ENCODE measurements at regions not wholly inside any gene's neighbourhood (a gene's known extent, or its start where the extent isn't known, plus 50 kb on each side); places are given as distances from the start of the nearest gene placed in this dataset.

DNA sequence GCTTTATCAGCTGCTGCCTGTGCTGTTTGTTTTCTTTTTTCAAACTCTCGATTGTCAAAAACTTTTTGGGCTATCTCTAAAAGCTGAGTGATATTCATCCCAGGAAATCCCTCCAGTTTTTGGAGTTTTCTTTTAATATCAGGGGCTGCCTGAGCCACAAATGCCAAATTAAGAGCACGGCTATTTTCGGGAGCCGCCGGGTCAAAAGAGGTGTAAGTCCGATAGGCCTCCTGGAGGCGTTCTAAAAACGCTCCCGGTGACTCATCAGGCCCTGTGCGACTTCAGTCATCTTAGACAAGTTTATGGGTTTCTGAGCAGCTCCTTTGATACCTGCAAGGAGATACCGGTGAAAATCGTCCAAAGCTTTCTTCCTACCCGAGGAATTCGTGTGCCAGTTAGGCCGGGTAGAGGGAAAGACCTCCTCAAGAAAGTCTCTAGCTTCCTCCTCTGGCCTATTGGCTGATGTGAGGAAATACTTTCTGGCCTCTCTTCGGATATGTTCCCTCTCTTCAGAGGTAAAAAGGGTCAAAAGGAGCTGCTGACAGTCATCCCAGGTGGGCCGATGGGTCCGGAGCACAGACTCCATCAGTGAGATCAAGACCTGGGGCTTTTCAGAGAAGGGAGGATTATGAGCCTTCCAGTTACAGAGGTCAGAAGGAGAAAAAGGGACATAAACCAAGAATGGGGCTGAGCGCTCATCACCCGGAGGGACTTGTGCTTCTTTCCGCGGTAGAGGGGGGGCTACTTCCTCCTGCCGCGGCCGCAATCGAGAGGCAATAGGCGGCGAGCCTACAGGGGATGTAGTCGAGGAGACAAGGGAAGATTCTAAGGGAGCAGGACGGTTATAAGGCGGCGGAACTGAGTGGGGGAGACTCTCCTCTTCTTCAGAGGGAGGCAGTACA is 151.1 kb downstream of the TRIM27 start:
- Histone ChIP-seq H3K4me3 (no peak overlapping the region), H3K27me3 (peaks cover 98% of the 10 kb centered on the region), H3K9me3 (no peaks in the 10 kb centered on the region), H3K27ac (no peak overlapping the region), H3K36me3 (no peaks in the 10 kb centered on the region), H3K4me1 (no peaks in the 10 kb centered on the region)
- DNase-seq (no peak), ATAC-seq (no peak)
- intact Hi-C loops (cut with DNase I) = no loop called here
- TF ChIP-seq, protein P1, sequence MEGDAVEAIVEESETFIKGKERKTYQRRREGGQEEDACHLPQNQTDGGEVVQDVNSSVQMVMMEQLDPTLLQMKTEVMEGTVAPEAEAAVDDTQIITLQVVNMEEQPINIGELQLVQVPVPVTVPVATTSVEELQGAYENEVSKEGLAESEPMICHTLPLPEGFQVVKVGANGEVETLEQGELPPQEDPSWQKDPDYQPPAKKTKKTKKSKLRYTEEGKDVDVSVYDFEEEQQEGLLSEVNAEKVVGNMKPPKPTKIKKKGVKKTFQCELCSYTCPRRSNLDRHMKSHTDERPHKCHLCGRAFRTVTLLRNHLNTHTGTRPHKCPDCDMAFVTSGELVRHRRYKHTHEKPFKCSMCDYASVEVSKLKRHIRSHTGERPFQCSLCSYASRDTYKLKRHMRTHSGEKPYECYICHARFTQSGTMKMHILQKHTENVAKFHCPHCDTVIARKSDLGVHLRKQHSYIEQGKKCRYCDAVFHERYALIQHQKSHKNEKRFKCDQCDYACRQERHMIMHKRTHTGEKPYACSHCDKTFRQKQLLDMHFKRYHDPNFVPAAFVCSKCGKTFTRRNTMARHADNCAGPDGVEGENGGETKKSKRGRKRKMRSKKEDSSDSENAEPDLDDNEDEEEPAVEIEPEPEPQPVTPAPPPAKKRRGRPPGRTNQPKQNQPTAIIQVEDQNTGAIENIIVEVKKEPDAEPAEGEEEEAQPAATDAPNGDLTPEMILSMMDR (IDR thresholded peaks at IDR 0.05) = no peak

- no peaks in the 10 kb centered on the region for H3K36me3 ChIP-seq
- H3K27ac ChIP-seq = no peak overlapping the region
- H3K4me1 ChIP-seq = no peaks in the 10 kb centered on the region
- ATAC-seq (no peak), DNase-seq (no peak)
- H3K9me3 ChIP-seq = no peaks in the 10 kb centered on the region
- TF ChIP-seq, protein P1 (IDR thresholded peaks at IDR 0.05) = no peak
- H3K27me3 ChIP-seq = peaks cover 98% of the 10 kb centered on the region
- intact Hi-C loops (cut with DNase I) = no loop called here
- no peak overlapping the region for H3K4me3 ChIP-seq
Measured at GRCh38 chr6:28774292-28775051, 149.3 kb downstream of the TRIM27 start.

GRCh38 chr6:28775052-28775376 is 148.8 kb downstream of the TRIM27 start:
- H3K36me3 ChIP-seq = no peaks in the 10 kb centered on the region
- no peaks in the 10 kb centered on the region for H3K4me1 ChIP-seq
- H3K9me3 ChIP-seq = no peaks in the 10 kb centered on the region
- DNase-seq = no peak
- no peak overlapping the region for H3K27ac ChIP-seq
- H3K4me3 ChIP-seq = no peak overlapping the region
- TF ChIP-seq, protein P1 (IDR thresholded peaks at IDR 0.05) = no peak
- ATAC-seq = no peak
- intact Hi-C loops (cut with DNase I) = no loop called here
- H3K27me3 ChIP-seq = peaks cover 98% of the 10 kb centered on the region

DNA sequence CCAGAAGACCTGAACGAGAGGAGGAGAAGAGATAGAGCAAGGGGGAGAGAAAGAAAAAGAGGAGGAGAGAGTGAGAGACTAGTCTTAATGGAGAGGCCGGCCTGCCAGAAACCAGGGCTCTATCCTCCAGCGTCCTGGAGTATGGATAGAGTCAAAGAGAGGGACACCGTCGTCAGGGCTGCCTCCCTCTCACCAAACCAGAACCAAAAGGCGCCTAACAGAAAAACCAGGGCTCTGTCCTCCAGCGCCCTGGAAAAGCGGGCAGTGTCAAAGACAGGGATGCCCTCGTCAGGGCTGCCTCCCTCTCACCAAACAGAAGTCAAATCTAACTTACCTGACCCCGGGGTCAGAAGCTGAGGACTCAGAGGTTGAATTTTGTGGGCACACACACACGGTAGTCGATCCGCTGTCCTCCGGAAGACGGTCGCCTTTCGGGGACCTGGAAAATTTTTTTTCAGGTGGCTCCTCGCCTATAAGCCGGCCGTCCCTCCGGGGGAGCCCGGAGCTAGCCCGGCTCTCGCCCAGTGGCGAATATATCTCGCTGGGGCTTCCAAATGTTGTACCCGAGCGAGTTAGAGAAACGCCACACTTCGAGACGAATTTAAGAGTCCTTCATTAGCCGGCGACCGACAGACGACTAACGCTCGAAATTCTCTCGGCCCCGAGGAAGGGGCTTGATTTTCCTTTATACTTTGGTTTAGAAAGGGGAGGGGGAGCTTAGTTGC is 148.2 kb downstream of the TRIM27 start:
- no peak overlapping the region for H3K4me3 ChIP-seq
- TF ChIP-seq, protein P1 (IDR thresholded peaks at IDR 0.05) = no peak
- H3K36me3 ChIP-seq = no peaks in the 10 kb centered on the region
- H3K27me3 ChIP-seq = peaks cover 98% of the 10 kb centered on the region
- H3K4me1 ChIP-seq = no peaks in the 10 kb centered on the region
- no peak overlapping the region for H3K27ac ChIP-seq
- DNase-seq = no peak
- ATAC-seq = no peak
- intact Hi-C loops (cut with DNase I) = no loop called here
- no peaks in the 10 kb centered on the region for H3K9me3 ChIP-seq

GRCh38 chr6:28776269-28777146 is 147.3 kb downstream of the TRIM27 start:
- H3K9me3 ChIP-seq = no peaks in the 10 kb centered on the region

More at GRCh38 chr6:28776269-28777146, 147.3 kb downstream of the TRIM27 start:
- Histone ChIP-seq H3K27me3 (peaks cover 98% of the 10 kb centered on the region), H3K36me3 (no peaks in the 10 kb centered on the region), H3K4me1 (no peaks in the 10 kb centered on the region), H3K4me3 (no peak overlapping the region), H3K27ac (no peak overlapping the region)
- intact Hi-C loops (cut with DNase I) = no loop called here
- TF ChIP-seq, protein P1 (IDR thresholded peaks at IDR 0.05) = no peak
- ATAC-seq (no peak), DNase-seq (no peak)
